Epithelial cell of esophagus (primary cell): ENCODE measurements at regions not wholly inside any gene's neighbourhood (a gene's known extent, or its start where the extent isn't known, plus 50 kb on each side); places are given as distances from the start of the nearest gene placed in this dataset.
"Not testable (repeated sequence)": the region's sequence is repeated elsewhere in the genome, so short reads cannot be mapped to it uniquely, and the experiment has no call there.

Experiments
- DNase-seq: peaks from one replicate; pipeline ENCODE4 v3.0.0; 2010; ENCODE audit warnings: low read depth
- H3K4me3 ChIP-seq: 2 replicates; pipeline ENCODE4 v1.5.1; 2011; ENCODE audit warnings: mild to moderate bottlenecking, low read length, control low read depth
- CTCF ChIP-seq: IDR thresholded peaks from 2 replicates; pipeline ENCODE4 v1.5.1; 2011; ENCODE audit warnings: low read depth, mild to moderate bottlenecking, low read length, control low read depth, inconsistent platforms; ENCODE audit not compliant: insufficient read depth; ENCODE audit errors: missing control alignments

- DNase-seq = no peak
- no peak overlapping the region for H3K4me3 ChIP-seq
- TF ChIP-seq CTCF = no peak
These were observed 490.6 kb upstream of the MARCKS start for GRCh38 chr6:113366505-113366904.

GRCh38 chr6:113370508-113371502 is 486.3 kb upstream of the MARCKS start:
- DNase-seq = no peak
- no peak overlapping the region for H3K4me3 ChIP-seq
- no peak for TF ChIP-seq CTCF

- not testable (repeated sequence) for H3K4me3 ChIP-seq
- peak; percentile 23 for DNase-seq
These were observed 481.7 kb upstream of the MARCKS start for GRCh38 chr6:113375466-113375865.

- peak; percentile 51 for DNase-seq
- TF ChIP-seq CTCF = no peak
- H3K4me3 ChIP-seq = no peak overlapping the region
These were observed 480.9 kb upstream of the MARCKS start for GRCh38 chr6:113375950-113376846.

- no peak overlapping the region for H3K4me3 ChIP-seq
- no peak for DNase-seq
- no peak for TF ChIP-seq CTCF
These were observed 480.3 kb upstream of the MARCKS start for GRCh38 chr6:113376847-113377165.

- no peak for TF ChIP-seq CTCF
- no peak overlapping the region for H3K4me3 ChIP-seq
These were observed 479.7 kb upstream of the MARCKS start for GRCh38 chr6:113377362-113377942.

GRCh38 chr6:113380591-113380990 is 476.6 kb upstream of the MARCKS start:
- H3K4me3 ChIP-seq = no peak overlapping the region
- TF ChIP-seq CTCF = no peak
- no peak for DNase-seq

More at GRCh38 chr6:113377362-113377942, 479.7 kb upstream of the MARCKS start:
- DNase-seq = no peak
